ENCODE measurements at regions not wholly inside any gene's neighbourhood (a gene's known extent, or its start where the extent isn't known, plus 50 kb on each side); places are given as distances from the start of the nearest gene placed in this dataset.

GRCh38 chr9:79170643-79171042 is 401.1 kb upstream of the TLE4 start:
- no peak for DNase-seq

GRCh38 chr9:79173932-79174331 is 397.8 kb upstream of the TLE4 start:
- no peak for DNase-seq

DNA sequence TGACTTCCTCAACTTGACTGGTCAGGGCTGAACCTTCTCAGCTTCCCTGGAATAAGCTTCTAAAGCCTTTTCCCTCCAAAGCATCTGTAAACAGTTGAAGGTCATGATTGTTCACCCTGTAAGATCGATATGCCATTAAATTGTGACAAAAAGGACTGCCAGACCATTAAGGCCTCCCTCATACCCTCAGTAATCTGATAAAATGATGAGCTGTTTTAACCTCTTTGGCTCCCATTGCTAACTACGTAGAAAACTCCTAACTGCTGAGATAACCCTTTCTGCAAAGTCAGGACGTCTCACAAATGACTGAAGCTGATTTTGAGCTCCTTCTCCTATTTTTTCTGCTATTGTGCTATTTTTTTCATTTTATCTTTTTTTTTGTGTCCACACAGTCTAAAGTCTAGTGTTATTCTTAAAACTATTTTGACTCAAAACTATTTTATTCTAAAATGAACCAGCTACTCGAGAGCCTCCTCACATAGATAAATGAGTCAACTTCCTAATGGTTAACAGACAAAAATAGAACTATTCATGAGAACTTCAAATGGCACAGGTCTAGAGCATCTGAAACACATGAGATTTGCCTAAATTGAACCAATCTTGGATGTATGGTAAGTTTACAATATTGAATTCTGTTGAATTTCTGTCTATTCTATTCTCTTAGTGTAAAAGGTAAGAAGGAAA is 395.6 kb upstream of the TLE4 start:
- no peak for DNase-seq

DNA sequence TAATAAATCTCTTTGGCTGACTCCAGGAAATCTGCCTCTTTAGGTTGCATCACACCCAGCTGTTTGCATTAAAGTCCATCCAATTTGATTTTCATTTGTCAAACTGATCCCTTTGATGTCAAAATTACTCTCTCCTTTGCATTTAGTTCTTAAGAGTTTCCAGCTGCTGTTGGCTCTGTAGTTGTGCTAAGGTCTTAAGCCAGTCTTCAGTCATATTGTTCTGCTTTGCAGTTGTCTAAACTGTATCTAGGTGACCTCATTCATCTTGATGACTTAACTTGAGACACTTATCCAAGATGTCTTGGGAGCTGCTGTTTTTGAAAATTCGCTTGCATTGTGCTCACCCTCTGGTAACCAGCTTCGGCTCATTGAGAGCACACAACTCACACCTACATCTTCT is 386.9 kb upstream of the TLE4 start:
- no peak for DNase-seq

DNA sequence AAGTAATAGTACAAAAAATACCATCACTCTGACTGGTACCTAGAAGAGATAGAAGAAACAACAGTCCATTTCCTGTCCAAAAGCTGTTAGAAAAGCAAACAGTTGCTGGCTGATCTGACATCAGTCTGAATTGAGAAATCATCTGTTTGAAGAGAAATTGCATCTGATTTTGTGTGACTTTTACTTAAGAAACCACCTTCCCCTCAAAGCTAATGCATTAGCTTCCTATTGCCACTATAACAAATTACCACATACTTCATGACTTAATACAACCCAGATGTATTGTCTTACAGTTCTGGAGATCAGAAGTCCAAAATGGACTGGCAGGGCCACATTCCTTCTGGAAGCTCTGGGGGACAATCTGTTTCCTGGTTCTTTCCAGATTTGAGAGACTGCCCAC is 385.9 kb upstream of the TLE4 start:
- DNase-seq: no peak

- no peak for DNase-seq
Observed at GRCh38 chr9:79189511-79189924, 382.2 kb upstream of the TLE4 start.

DNA sequence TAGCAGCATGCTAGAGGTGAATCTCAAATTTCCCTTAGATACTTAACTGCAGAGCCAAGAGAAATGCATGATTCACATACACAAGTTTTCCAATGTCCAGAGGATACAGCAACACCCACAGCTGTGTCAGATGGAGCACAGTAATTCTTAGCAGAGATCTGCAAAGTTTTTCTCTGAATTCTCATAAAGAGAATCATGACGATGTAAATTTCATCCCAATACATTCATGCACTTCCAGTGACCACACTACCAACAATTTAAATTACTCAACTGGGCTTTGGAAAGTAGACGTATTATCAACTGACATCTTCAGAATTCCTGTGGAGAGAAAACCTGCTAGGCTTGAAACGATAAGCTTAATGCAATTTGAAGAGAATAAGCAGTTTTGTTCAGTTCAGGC is 378.8 kb upstream of the TLE4 start:
- DNase-seq: no peak

DNA sequence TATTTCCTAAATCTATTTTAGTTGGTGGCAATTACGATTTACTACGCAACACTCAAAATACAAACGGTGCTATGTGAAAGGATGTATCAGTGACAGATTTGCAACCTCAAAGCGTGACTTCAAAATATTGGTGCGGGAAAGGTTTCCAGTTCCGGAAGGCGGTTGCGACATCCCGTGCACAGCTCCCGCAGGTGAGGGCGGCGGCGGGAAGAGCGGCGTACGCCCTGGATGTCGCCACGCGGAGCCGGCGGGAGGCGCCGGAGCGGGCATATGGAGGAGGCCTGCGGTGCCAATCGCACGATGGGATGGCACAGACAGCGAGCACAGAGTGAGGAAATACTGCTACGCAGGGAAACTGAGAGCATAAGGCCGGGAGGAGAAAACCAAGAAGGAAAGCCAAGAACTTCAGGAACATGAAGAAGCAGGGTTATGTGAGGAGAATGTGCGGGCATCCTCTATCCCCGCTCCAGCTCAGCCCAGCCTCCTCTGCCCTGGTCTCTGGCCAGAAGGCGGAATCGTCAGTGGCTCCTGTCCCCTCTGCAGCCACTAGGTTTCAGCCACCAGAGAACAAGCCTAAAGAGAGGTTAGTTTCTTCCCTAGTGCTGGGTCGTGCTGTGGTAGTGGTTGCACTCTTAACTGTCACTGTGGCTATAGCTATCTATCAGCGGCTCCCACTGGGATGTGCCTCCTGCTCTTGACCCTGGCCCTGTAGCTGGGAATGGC is 378.1 kb upstream of the TLE4 start:
- no peak for DNase-seq

- no peak for DNase-seq
Observed at GRCh38 chr9:79195879-79196278, 375.9 kb upstream of the TLE4 start.

DNA sequence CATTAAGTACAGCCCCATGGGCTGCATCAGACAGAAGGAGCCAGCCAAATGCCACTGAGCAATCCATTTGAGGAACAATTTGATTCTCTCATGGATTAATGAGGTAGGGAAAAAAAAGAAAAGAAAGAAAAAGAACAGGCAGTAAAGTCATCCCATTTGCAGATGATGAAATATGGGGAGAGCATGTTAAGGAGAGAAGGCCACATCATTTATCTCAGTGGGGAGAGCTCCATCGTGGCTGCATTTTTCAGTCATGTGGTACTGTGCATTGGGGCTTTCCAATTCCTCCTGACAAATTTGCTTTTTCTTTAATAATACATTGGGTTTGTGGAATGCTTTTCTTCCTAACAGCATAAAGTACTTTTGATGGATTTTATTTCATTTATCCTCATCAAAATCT is 375.2 kb upstream of the TLE4 start:
- DNase-seq: no peak

- no peak for DNase-seq
Observed at GRCh38 chr9:79200336-79200735, 371.4 kb upstream of the TLE4 start.

DNA sequence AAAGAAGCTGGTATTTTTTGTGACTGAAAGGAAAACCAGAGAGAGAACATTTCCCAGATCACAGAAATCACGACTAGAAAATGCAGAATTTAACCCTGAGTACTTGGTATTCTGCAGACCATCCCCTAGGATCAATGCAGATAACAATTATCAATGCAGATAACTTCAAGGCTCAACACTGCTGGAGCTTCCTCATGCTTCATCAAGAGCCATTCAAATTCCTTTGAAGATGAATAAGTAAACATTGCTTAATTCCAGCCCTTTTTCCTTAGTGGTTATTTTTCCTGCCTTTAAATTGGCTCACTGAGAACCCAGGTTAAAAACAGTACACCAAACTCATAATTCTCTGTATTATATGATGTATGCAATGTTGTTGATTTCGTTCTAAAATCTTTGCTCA is 370.1 kb upstream of the TLE4 start:
- no peak for DNase-seq

- no peak for DNase-seq
Observed at GRCh38 chr9:79208791-79209396, 362.9 kb upstream of the TLE4 start.

DNA sequence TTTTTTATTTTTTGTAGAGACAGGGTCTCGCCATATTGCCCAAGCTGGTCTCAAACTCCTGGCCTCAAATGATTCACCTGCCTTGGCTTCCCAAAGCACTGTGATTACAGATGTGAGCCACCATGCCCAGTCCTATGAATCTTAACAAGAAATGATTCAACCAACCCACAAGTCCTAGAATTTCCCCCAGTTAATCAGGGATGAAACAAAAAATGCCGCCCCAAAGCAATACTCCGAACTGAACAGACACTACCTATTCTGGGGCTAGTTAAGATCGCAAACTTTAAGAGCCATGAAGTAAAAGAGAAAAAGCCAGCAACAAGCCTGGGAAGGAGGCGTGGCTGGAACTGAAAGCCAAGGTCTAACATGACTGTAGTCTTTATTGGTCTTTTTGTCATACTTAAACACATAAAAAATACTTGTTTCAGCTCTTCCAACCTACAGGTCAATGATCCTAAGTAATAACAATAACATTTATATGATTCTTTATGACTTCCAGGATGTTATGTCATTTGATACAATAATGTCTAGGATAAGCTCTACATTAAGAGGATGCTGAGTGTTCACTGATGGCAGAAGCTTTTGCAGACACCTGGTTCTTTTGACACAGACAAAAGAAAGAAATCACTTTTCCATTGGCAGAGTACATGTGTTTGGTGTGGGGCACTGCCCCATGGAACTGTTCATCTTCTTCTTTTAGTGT is 361.1 kb upstream of the TLE4 start:
- DNase-seq: no peak

DNA sequence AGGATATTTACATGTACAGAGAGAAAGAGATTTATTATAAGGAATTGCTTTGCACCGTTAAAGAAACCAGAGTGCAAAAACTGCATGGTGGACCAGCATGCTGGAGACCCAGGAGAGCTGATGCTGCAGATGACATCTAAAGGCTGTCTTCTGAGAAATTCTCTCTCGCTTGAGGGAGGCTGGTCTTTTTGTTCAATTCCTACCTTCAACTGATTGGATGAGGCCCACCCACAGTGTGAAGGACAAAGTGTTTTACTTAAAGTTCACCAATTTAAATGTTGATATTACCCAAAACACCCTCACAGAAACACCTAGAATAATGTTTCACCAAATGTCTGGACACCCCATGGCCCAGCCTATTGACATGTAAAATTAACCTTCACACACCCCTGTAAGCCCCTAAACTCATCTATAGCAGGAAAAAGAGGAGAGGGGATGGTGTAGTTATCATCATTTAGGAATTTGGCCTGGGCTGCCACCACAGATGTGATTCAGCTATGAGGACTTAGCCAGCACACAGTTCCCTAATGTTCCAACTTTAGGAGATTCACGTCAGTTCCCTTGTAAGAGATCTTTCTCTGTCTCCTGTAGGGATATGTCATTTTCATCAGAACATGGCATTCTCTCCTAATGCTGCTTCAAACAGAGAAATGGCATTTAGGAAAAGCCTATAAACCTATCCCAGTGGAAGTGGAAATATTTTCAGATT is 358.2 kb upstream of the TLE4 start:
- DNase-seq: no peak

DNA sequence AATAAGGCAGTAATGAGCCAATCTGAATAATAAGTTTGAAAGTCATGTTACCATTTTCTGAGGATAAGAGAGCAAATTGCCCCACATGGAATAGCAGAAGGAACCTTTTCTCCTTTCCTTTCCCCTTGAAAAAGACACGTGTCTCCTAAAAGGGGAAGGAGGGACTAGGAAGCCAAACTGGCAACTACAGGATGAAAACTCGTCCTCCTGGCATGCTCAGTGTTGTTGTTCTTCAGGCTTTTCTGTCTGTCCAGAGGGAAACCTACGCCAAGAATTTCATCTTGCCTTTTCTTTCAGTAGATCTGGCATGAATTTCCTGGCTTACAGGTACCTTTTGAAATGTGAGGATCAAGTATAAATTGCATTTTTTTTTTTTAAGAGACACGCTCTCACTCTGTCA is 355.9 kb upstream of the TLE4 start:
- DNase-seq: no peak

DNA sequence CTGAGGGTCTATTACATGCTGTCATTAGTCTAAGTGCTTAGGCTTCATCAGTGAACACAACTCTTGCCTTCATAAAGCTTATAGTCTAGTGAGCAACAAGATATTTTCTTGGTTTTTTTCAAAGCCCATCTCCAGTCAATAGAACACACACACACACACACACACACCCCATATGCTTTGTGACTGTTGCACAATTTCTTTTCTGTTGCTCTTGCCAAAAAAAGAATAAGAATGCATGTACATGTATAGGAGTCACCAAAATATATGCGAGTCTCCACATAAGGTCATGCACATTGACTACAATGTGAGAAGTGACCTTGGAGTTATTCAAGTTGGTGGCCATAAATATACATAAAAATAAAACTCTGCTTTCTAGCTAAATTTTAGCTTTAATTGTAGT is 351.5 kb upstream of the TLE4 start:
- no peak for DNase-seq

- no peak for DNase-seq
Observed at GRCh38 chr9:79220666-79221065, 351.1 kb upstream of the TLE4 start.

GRCh38 chr9:79221084-79221483 is 350.7 kb upstream of the TLE4 start:
- no peak for DNase-seq

DNA sequence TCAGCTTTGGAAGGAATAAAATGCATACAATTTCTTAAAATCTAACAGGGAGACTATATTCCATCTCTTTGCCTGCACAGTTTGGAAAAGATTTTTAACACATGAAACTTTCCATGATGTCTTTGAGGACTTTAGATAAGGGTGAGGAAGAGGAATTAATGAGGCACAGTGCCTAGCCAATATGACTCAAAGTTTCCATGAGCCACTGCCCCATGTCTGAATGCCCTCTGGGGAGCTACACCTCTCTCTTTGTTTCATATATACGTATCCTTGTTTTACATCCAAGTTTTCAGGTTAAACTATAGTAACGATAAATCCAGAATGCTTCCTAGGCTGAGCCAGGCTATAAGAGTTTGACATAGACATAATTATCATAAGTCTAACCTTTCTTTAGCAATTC is 349.3 kb upstream of the TLE4 start:
- DNase-seq: no peak

DNA sequence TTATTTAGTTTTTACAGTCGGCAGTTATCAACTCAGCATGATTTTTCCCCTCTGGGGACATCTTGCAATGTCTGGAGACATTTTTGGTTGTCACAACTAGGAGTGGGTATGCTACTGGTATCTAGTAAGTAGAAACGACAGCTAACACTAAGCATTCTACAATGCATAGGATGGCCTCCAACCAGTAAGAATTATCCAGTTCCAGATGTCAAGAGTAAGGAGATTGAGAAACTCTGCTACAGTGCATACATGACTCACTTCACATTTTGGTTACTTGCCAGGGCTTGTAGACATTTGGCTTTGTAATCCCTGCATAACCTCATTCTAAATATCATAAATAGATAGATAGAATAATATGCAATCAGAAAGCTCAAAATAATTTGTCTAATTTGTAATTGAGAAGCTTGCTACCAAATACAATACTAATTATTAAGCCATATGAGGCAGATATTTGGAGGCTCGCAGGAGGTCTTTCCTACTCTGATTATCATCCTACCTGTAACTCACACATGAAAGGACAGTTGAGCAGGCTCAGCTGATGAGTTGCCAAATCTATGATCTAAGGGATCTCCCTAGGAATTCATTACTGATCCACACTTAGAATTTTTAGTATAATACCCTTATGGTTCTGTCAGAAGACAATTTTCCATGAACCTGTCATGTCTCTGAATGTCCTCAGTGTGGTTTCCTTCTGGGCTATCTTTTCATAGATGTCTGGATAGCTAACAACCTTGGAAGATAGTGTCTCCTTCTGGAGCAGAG is 346.9 kb upstream of the TLE4 start:
- no peak for DNase-seq

DNA sequence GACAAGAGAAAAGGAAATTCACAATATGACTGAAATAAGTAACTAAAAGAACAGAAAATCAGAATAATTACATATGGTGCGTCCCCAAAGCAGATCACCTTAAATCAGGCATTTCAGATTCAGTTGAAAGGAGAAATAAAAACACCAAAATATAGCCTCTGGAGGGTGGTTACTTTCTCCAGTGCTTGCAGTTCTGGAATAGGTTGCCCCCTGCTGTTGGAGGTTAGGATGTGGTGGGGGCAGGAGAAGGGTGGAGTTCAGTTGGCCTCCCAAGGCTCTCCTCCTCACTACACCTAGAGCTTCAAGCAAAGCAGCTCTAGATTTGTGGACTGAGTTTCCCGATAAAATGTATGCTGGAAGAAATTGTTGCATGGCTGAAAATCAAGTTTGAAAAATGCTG is 338.2 kb upstream of the TLE4 start:
- no peak for DNase-seq
